Ishikawa (cell line): ENCODE measurements at regions not wholly inside any gene's neighbourhood (a gene's known extent, or its start where the extent isn't known, plus 50 kb on each side); places are given as distances from the start of the nearest gene placed in this dataset.

Experiments
- CEBPB ChIP-seq: IDR thresholded peaks from 2 replicates; pipeline ENCODE4 v1.6.1; 2012
- EP300 ChIP-seq: IDR thresholded peaks from 2 replicates; pipeline ENCODE4 v1.6.1; 2012; ENCODE audit warnings: borderline replicate concordance
- FOXM1 ChIP-seq: IDR thresholded peaks from 2 replicates; pipeline ENCODE4 v1.6.1; 2012; ENCODE audit warnings: low read depth, borderline replicate concordance
- MAX ChIP-seq: IDR thresholded peaks from 2 replicates; pipeline ENCODE4 v1.6.1; 2012
- NFIC ChIP-seq: IDR thresholded peaks from 2 replicates; pipeline ENCODE4 v1.6.1; 2012
- RAD21 ChIP-seq: IDR thresholded peaks from 2 replicates; pipeline ENCODE4 v1.6.1; 2012; ENCODE audit warnings: low read depth
- REST ChIP-seq: IDR thresholded peaks from 2 replicates; pipeline ENCODE4 v1.6.1; 2012; ENCODE audit warnings: low read depth, mild to moderate bottlenecking
- TAF1 ChIP-seq: IDR thresholded peaks from 2 replicates; pipeline ENCODE4 v1.6.1; 2012; ENCODE audit warnings: low read depth, mild to moderate bottlenecking
- TCF12 ChIP-seq: IDR thresholded peaks from 2 replicates; pipeline ENCODE4 v1.6.1; 2012; ENCODE audit warnings: low read depth
- YY1 ChIP-seq: IDR thresholded peaks from 2 replicates; pipeline ENCODE4 v1.6.1; 2012; ENCODE audit warnings: low read depth

- TF ChIP-seq FOXM1 (no peak), EP300 (no peak), REST (no peak), MAX (no peak), TAF1 (no peak), YY1 (no peak), NFIC (no peak), RAD21 (no peak), CEBPB (no peak), TCF12 (no peak)
Measured at GRCh38 chr5:51997949-51998348, 614.7 kb downstream of the ISL1 start.
